ENCODE measurements at regions not wholly inside any gene's neighbourhood (a gene's known extent, or its start where the extent isn't known, plus 50 kb on each side); places are given as distances from the start of the nearest gene placed in this dataset.

GRCh38 chr5:124148574-124148973 is 597.9 kb downstream of the ZNF608 start:
- intact Hi-C loops (cut with DNase I), result no loop called here
- Histone ChIP-seq H3K9me3 (no peaks in the 10 kb centered on the region), H3K27me3 (no peaks in the 10 kb centered on the region), H3K36me3 (no peaks in the 10 kb centered on the region), H3K4me1 (no peaks in the 10 kb centered on the region), H3K4me3 (no peak overlapping the region), H3K27ac (no peak overlapping the region), H3K9ac (ENCODE audit: low read depth in 2 of 2, low read length in 2 of 2) (no peak overlapping the region)
- no peak for TF ChIP-seq CTCF (IDR thresholded peaks at IDR 0.05)
- no peak for DNase-seq

GRCh38 chr5:124140060-124140459 is 606.4 kb downstream of the ZNF608 start:
- H3K27me3 ChIP-seq, result no peaks in the 10 kb centered on the region
- H3K36me3 ChIP-seq, result no peaks in the 10 kb centered on the region
- DNase-seq, result no peak
- no peaks in the 10 kb centered on the region for H3K4me1 ChIP-seq
- TF ChIP-seq CTCF (IDR thresholded peaks at IDR 0.05), result no peak
- H3K27ac ChIP-seq, result no peak overlapping the region
- no peak overlapping the region for H3K4me3 ChIP-seq
- no peaks in the 10 kb centered on the region for H3K9me3 ChIP-seq
- no peak overlapping the region for H3K9ac ChIP-seq (ENCODE audit: low read depth in 2 of 2, low read length in 2 of 2)
- intact Hi-C loops (cut with DNase I), result no loop called here

GRCh38 chr5:124139477-124139876 is 607.0 kb downstream of the ZNF608 start:
- no peaks in the 10 kb centered on the region for H3K9me3 ChIP-seq
- no peaks in the 10 kb centered on the region for H3K36me3 ChIP-seq
- H3K4me3 ChIP-seq, result no peak overlapping the region
- no peak for TF ChIP-seq CTCF (IDR thresholded peaks at IDR 0.05)
- no peak overlapping the region for H3K27ac ChIP-seq
- H3K4me1 ChIP-seq, result no peaks in the 10 kb centered on the region
- intact Hi-C loops (cut with DNase I), result no loop called here
- H3K27me3 ChIP-seq, result no peaks in the 10 kb centered on the region
- H3K9ac ChIP-seq (ENCODE audit: low read depth in 2 of 2, low read length in 2 of 2), result no peak overlapping the region
- DNase-seq, result no peak

- TF ChIP-seq CTCF (IDR thresholded peaks at IDR 0.05), result no peak
- intact Hi-C loops (cut with DNase I), result no loop called here
- DNase-seq, result no peak
- Histone ChIP-seq H3K4me3 (no peak overlapping the region), H3K36me3 (no peaks in the 10 kb centered on the region), H3K27ac (no peak overlapping the region), H3K9ac (ENCODE audit: low read depth in 2 of 2, low read length in 2 of 2) (no peak overlapping the region), H3K9me3 (no peaks in the 10 kb centered on the region), H3K27me3 (no peaks in the 10 kb centered on the region), H3K4me1 (no peaks in the 10 kb centered on the region)
These were observed 609.8 kb downstream of the ZNF608 start for GRCh38 chr5:124136609-124137008.

DNA sequence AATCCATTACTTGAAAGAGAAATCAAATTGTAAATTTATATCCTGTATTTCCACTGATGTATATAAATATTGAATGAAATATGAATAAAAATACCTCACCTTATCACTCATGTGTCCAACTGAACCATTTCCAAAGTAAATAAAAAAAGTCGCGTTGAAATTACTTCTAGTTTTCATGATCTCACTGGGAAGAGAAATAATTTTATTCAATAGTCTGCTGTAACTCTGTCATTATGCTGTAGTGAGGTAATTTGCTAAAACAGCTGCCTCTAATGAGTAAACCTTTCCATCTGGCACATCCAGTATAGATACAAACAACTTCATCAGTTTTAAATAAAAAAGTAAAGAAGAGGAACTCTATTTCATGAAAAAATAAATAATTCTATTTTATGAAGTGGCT is 611.5 kb downstream of the ZNF608 start:
- no peak overlapping the region for H3K9ac ChIP-seq (ENCODE audit: low read depth in 2 of 2, low read length in 2 of 2)
- no peak for TF ChIP-seq CTCF (IDR thresholded peaks at IDR 0.05)
- no peaks in the 10 kb centered on the region for H3K4me1 ChIP-seq
- H3K27ac ChIP-seq, result no peak overlapping the region
- H3K27me3 ChIP-seq, result no peaks in the 10 kb centered on the region
- DNase-seq, result no peak
- no peaks in the 10 kb centered on the region for H3K9me3 ChIP-seq
- intact Hi-C loops (cut with DNase I), result no loop called here
- no peaks in the 10 kb centered on the region for H3K36me3 ChIP-seq
- H3K4me3 ChIP-seq, result no peak overlapping the region

GRCh38 chr5:124133406-124133805 is 613.0 kb downstream of the ZNF608 start:
- no peaks in the 10 kb centered on the region for H3K9me3 ChIP-seq
- H3K27me3 ChIP-seq, result no peaks in the 10 kb centered on the region
- TF ChIP-seq CTCF (IDR thresholded peaks at IDR 0.05), result no peak
- no peaks in the 10 kb centered on the region for H3K36me3 ChIP-seq
- H3K4me3 ChIP-seq, result no peak overlapping the region
- no peak overlapping the region for H3K27ac ChIP-seq
- intact Hi-C loops (cut with DNase I), result no loop called here
- DNase-seq, result no peak
- H3K4me1 ChIP-seq, result no peaks in the 10 kb centered on the region
- H3K9ac ChIP-seq (ENCODE audit: low read depth in 2 of 2, low read length in 2 of 2), result no peak overlapping the region

Data from colonic mucosa (tissue), 4 donors.